NCI-H2196 (cell line): ENCODE measurements at regions not wholly inside any gene's neighbourhood (a gene's known extent, or its start where the extent isn't known, plus 50 kb on each side); places are given as distances from the start of the nearest gene placed in this dataset.

Source experiments
- DNase-seq: peaks from one replicate; lab custom pipeline; 2025; ENCODE audit not compliant: unreplicated experiment; lab: John Stamatoyannopoulos, UW

DNA sequence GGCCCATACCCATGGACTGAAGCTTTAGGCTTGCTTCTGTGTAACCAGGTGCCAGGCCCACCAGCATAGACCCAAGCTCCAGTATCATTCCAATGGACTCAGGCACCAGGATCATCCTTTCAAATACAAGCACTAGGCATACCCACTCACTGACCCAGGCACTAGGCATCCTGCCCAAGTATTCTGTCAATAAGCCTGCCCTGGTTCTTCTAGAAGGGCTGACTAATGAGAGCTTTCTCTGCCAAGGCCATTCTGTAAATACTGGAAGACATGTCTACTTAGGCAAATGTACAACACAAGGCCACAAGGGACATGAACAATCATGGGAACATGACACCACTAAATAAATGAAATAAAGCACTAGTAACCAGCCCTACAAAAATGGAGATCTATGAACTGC is 352.2 kb downstream of the FSCB start:
- peak; percentile 39 for DNase-seq

DNA sequence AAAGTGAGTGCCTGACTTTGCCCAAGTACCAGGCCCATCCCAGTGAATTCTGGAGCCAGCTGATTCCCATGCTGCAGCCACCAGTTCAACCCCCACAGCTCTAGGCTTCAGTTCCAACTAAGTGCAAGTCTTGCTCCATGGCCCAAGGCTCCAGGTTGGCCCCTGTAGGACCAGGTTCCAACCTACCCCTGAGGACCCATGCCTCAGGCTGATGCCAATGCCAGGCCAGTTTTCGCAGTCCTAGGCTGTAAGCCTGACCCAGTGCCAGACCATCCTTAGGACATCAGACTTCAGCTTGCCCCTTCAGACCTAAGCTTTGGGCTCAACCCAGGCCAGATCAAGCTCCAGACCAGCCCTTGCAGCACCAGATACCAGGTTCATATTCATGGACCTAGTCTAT is 352.6 kb downstream of the FSCB start:
- no peak for DNase-seq

DNA sequence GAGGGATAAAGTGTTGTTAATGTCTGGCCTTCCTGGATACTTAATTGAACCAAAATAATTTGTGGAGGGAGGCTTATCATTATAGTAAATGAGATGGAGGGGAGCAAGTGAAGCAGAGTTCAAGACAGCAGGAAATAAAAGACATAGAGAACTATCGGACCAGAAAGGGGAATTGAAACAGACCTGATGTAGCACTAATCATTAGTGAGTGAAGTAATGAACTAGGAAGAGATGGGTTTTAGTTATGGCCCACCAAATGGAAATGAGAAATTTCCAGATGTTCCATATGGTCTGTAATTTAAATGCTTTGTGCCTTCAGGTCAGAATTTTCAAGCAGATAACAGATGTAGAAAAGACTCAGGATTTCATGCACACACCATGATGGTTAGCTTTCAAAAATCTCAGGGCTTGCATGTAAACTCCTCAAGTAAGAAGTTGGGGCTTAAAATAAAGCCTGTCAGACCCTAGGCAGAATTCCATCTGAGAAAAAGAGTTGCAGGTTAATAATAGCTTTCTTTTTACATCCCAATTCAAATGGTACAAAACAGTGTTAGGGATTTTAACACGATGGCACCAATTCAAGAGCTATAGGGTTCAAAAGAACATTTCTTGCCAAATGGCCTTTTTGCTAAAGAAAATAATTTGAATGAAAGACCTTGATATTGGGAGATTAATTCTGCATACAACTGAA is 355.8 kb downstream of the FSCB start:
- no peak for DNase-seq

DNA sequence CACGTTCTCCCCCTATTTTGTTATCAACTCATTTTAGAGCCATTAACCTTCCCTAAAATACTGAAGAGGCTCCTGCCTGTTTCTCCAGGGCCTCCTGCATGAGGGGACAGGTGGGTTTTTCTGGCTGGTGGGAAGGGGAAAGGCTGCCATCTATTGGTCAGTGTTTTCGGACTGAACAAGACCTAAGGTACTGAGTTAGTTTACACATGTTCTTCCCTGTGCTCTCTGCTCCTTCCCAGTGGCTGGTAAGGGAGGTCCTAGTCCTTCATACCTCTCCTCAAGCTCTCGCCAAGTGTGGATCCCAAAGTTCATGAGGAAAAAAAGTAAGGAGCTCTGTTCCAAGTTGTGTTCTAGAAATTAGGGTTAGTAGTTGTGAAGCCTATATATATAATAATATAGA is 357.5 kb downstream of the FSCB start:
- DNase-seq: no peak

DNA sequence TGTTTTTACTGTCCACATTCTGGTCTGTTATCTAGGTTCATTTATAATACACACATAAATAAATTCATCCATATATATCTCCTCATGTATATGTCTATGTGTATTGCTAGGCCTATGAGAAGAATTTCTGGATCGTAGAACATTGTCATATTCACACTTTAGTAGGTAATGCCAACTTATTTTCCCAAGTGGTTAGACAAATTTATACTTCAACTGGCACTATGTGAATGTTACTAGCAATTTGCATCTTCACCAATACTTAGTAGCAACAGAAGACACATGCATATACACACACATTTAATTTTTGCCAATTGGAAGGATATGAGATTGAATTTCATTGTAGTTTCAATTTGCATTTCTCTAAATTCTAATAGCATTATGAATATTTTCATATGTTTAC is 365.1 kb downstream of the FSCB start:
- no peak for DNase-seq

DNA sequence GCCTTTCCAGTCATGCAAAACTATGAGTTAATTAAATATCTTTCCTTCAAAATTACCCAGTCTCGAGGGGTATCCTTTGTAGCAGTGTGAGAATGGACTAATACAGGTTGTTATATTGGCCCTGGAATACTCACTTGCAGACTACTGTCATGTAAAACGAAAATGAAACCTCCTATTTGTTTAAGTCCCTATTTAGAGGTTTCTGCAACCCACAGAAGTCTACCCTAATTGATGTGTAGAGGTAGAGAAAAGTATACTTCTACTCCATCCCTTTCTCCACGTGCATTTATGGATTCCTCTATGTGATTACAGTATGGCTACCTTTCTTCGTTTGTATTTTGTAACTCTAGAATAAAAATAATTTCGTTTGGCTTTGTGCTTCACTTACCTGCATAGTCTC is 371.1 kb downstream of the FSCB start:
- no peak for DNase-seq

DNA sequence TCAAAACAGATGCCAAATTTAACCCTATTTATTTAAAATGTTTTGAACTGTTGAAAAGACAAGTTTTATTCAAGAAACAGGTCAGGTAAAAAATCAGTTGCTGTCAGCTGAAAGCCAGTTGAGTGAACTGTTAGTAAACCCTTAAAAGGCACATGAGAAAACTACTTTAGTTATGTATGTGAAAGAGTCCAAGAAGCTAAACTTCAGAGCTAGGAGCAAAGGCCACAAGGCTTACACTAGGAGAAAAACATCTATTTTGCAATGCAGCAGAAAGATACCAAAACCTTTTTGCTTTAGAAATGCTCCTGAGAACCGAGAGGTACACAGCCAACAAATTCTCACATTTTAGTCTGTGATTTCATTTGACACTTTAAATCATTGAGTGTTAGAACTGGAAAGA is 375.2 kb downstream of the FSCB start:
- DNase-seq: no peak

DNA sequence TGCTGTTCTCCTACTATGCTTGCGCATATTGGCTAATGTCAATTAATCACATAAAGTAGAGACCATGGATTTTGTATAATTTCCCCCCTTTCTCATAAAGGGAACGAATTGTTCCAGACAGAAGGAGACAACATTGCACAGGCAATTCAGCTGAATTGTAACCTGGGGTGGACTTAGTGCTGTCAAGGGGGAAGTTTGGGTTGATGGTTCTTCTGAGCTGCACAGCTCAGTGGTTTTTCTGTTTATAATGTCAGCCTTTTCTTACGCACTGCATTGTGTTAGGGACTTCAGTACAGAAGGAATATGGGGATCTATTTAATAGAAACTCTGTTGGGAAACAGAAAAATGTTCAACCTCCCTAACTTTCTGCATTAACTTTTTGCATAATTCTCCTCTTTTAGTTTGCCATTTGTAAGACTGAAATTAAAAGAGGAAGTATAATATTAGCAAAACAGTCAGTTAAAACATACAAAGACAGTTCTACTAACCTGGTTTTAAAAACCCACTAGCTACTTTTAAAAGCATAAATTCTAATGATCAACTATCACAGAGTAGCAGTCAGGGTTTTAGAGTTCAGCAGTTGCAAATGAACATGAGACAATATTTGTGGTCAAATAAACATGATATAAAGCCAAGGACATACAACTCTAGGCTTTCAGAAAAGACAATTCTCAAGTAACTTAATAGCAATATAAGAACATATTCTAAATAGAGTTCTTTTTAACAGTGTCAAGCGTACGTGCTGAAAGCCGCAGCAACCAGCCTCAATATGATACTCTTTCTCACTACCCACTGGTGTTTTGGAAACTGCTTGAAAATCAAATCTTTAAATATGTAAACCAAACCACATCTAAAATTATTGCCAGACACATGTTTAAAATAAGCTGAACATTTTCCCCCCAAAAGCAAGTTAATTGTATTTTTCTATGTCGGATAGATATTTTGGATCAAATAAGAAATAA is 393.0 kb downstream of the FSCB start:
- no peak for DNase-seq

DNA sequence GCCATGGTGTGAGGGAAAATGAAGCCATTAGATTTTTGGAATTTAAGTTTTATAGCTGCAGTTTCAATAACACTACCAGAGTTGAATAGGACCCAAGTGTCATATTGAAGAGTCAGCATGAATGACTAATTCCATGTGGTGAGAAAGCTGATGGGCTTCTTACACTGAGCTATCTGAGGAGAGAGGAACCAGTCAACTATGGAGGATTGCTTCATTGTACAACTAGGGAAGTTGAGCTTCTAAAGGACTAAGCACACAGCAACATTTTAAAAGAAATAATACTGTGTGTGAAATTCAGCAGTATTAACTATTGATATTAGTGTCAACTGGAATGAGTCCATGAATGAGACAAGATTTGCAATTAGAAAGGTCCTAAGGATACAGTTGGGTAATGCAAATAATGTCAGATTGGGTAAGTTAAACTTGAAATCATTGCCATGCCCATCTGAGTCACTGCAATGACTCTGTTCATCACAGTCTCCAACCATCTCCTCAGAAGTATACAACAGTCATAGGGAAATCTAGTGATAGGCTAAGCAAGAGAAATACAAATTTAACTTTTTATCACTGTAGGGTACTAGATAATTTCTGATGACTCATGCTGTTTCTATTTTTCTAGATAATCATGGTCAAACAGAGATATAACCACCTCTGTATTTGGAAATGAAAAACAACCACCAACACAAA is 394.2 kb downstream of the FSCB start:
- DNase-seq: no peak

DNA sequence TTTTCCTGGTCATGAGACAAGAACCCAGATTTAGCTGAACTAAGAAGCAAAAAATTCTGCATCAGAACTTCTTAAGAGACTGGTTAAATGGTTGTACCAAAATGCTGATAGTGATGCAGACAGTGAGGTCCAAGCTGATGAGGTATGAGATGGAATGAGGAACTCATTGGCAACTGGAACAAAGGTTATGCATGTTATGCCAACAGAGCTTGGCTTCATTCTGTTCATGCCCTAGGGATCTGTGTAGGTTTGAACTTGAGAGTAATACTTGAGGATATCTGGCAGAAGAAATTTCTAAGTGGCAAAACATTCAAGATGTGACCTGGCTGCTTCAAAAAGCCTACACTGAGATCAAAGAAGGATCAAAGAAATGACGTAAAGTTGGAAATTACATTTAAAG is 398.0 kb downstream of the FSCB start:
- DNase-seq: no peak

DNA sequence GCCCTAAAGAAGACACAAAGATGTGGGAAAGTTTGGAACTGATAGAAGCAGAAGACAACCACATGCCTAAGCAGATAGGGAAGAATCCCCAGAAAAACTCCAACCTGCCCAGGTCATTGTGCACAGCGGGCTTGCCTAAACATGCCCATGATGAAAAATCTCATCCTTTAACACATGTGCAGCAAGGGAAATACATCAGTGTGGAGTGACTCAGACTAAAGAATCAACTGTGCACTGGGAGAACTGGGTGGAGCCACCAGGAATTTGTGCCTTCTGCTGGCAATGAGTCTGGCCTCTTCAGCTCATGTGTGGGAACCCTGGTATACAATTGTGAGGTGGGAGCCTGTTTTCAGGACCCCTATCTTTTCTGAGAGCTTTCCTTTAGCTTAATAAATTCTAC is 398.5 kb downstream of the FSCB start:
- no peak for DNase-seq

DNA sequence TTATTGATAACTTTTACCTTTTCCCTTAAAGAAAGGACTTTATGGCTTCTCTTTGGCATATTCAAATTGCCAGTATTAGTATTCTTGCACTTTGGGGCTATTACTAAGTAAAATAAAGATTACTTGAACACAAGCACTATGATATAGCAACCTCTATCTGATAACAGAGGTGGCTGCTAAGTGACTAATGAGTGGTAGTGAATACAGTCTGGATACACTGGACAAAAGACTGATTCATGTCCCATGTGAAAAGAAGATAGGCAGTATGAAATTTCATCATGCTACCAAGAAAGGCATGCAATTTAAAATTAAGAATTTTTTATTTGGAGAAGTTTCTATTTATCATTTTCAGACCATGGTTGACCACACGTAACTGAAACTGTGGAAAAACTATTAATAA is 399.9 kb downstream of the FSCB start:
- no peak for DNase-seq

DNA sequence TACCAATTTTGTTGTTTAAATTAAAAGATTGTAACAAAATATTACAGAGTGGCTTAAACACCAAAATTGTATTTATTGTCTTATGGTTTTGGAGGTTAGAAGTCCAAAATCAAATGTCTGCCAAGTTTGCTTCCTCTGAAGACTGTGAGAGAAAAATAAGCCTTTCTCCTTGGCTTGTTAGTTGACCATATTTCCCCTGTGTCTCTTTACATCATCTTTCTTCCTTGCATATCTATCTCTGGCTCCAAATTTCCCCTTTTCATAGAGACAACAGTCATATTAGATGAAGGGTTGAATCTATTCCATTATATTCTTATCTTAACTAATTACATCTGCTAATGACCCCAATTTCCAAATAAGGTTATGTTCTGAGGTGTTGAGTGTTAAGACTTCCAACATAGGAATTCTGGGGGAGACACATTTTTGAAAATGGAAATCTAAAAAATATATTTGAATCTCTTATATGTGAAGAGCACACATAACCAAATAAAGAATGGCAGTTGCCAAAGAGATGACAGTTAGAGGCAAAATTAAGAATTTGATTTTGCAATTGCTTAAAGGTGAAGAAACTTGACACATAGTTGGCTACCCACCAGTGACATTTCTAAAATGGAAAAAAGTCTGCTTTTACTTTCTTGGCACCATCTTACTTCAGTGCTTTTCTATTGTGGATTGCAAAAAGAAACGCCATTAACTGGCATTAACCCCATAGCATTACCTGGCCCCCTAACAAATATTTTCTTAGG is 407.2 kb downstream of the FSCB start:
- no peak for DNase-seq

DNA sequence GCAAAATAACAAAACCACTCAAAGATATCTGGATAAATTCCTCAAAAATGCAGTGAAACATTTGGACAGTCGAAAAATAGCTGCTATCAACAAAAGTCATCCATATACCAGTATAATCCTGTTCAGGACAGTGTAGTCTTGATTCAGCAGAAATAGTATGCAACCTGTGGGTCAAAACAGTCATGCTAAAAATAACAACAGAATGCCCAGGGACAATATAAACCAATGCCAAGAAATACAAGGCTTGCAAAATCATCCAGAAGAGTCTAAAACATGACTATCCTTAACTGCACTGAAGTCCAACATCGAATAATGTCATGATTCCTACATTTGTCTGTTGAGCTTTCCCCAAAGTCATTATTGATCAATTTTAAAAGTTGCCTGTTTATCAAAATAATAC is 425.9 kb downstream of the FSCB start:
- DNase-seq: no peak

DNA sequence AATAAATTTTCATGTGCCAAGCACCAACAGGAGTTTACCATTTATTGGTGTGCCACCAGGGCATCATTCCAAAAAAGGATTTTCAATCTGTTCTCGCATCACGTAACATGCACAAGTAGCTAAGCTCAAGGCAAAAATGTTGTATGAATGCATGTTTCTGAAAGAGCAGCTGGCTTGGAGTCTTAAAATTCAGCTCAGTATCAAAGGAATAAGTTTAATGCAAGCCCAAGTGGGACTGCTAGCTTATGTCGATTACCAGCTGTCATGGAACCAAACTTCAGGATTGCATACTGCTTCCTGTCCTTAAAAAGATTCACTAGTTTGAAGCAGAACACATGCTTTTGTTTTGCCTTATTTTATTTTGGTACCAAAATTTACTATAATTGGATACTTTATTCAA is 437.0 kb downstream of the FSCB start:
- DNase-seq: no peak

DNA sequence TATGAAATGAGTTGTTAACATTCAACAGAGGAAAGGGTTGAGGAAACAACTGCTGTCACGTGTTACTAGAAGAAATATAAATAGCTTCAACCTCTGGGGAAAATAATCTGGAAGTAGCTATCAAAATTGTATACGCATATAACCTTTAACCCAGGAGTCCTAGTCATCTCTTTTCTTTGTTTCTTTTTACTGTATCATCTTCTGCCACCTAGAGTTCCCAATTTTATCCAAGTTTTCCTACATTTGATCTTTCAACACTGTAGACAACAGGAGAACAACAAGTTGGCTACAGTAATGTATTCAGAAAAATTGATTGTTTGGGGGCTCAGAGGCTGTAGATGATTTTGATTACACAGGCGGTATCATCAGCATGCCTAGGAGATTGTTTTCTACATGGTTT is 453.7 kb downstream of the FSCB start:
- DNase-seq: no peak

DNA sequence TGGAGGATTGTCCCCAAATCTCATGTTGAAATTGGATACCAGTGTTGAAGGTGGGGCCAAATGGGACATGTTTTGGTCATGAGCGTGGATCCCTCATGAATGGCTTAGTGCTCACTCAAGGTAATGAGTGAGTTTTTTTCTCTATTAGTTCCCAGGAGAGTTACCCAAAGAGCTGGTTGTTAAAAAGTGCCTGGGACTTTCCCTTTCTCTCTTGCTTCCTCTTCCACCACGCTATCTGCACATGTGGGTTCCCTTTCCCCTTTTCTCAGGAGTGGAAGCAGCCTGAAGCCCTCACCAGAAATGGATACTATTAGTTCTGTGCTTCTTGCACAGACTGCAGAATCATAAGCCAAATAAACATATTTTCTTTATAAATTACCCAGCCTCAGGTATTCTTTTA is 465.4 kb downstream of the FSCB start:
- no peak for DNase-seq

DNA sequence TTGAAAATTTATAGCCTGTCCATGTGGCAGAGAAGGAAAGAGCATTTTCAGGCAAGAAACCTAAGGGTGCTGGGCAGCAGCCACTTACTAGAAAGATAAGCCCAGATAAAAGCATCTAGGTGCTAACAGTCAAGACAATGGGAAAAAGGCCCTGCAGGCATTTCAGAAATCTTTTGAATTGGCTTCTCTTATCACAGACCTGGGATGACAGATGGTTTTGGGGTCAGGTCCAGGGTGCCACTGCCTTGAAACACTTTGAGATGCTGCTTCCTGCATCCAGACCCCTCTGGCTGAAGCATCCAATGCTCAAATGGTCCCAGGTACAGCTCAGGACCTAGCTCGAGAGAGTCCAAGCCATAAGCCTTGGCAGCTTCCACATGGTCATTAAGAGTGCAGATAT is 466.5 kb downstream of the FSCB start:
- no peak for DNase-seq

DNA sequence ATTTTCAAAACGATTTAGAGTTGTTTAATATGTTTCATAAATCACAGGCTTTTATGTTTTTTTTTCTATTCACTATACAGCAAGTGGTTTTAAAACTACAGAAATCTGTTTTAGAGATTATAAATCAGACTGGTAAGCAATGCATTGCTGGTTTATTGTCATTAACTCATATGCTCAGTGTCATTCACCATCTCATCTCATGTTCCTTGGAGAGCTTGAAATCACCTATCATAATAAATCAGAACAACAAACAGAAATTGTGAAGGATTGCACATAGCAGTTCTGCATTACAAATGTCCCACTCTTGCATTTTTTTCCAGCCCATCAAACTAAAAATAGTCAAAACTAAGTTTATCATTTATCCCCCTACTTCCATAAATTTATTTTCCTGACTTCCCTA is 470.8 kb downstream of the FSCB start:
- DNase-seq: no peak

DNA sequence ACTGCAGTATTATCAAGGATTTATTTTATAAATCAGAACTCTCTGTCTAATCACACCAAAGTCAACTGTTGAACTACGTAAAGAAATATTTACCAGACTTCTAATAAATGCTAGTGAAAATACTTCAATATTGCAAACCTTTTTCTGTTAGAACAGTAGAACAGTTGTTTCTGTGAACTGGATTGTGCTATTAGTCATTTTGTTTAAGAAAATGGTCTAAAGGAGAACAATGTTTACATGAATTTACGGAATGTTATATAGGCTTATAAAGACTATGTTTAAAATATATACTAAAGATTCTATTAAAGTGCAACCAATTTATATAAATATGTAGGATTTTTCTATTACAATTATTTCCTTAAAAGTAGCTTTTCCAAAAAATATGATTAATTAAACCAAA is 471.4 kb downstream of the FSCB start:
- DNase-seq: no peak

DNA sequence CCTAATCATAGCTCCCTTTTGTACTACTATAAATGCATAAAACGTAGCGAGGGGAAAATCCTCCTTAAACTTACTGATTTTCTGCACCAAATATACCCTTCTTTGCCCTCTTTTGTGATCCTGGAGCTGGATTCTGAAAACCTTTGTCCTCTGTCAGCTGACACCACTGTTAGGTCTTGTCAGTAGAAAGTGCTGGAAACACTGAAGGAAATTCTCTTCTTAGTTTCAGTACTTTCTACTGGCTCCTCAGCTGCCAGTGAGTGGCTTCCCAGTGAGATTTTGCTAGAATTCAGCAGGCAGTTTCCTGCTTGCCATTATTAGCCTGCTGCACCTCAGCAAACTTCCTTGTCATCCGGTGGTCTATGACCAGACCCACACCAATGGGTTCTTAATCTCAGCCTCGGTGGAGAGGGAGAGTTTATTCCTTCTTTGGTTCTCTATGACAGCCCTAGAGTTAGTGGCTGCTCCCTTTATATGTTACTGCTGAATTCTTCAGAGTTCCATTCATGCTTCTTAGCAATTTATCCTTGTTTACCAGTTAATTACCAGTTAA is 476.2 kb downstream of the FSCB start:
- no peak for DNase-seq
